IPS-18a (cell line): ENCODE measurements at regions not wholly inside any gene's neighbourhood (a gene's known extent, or its start where the extent isn't known, plus 50 kb on each side); places are given as distances from the start of the nearest gene placed in this dataset.

ENCODE experiments used
- H3K27ac ChIP-seq: one replicate; pipeline ENCODE4 v1.5.1; 2013; ENCODE audit warnings: low read length
- H3K27me3 ChIP-seq: one replicate; pipeline ENCODE4 v1.6.1; 2013; ENCODE audit warnings: mild to moderate bottlenecking, low read length; ENCODE audit not compliant: control insufficient read depth, insufficient read depth
- H3K36me3 ChIP-seq: one replicate; pipeline ENCODE4 v1.6.1; 2013; ENCODE audit warnings: low read depth, low read length; ENCODE audit not compliant: control insufficient read depth
- H3K4me1 ChIP-seq: one replicate; pipeline ENCODE4 v1.6.1; 2013; ENCODE audit warnings: low read depth, low read length; ENCODE audit not compliant: control insufficient read depth
- H3K4me3 ChIP-seq: one replicate; pipeline ENCODE4 v1.5.1; 2013; ENCODE audit warnings: low read length
- H3K9ac ChIP-seq: one replicate; pipeline ENCODE4 v1.6.1; 2013; ENCODE audit warnings: mild to moderate bottlenecking, low read length, moderate library complexity
- H3K9me3 ChIP-seq: one replicate; pipeline ENCODE4 v1.6.1; 2013; ENCODE audit warnings: low read depth, low read length; ENCODE audit not compliant: control insufficient read depth

DNA sequence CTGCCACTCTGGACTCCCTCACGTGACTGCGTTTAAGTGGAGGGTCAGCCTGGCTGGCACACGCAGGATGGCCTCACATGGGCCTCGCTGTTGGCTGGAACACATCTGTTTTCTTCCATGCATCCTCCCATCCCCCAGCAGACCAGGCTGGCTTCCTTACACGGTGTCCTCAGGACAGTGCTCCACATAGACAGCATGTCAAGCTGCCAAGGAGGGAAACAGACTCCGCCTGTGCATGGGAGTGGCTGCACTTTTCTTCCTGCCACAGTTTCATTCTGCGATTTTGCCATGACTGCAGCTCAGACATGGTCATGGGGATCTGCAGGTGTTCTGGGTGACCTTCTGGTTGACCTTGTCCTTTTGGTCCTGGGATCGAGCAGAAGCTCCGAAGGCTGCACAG lies 344.2 kb downstream of the SHANK2 start:
- H3K9me3 ChIP-seq, result no peaks in the 10 kb centered on the region
- no peaks in the 10 kb centered on the region for H3K27me3 ChIP-seq
- H3K4me3 ChIP-seq, result no peak overlapping the region
- H3K9ac ChIP-seq, result no peak overlapping the region
- no peaks in the 10 kb centered on the region for H3K36me3 ChIP-seq
- H3K27ac ChIP-seq, result no peak overlapping the region
- peaks cover under 1% of the 10 kb centered on the region for H3K4me1 ChIP-seq

DNA sequence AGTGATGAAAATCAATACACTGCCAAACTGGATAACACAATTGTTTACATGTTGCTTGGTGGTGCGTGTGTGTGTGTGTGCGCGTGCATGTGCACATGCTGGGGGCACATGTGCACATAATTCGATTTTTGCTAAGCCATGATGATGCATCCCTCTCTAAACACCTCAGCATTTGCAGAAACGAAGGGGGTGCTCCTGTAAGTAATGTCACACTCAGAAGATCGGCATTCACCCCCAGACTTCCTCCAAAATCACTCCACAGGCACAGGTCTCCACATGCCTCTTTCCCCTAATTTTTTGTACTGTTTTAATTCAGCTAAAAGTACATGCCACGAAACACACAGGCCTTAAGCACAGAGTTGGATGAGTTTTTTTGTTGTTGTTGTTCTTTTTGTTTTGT lies 341.5 kb downstream of the SHANK2 start:
- Histone ChIP-seq H3K4me3 (no peak overlapping the region), H3K36me3 (no peaks in the 10 kb centered on the region), H3K4me1 (peaks cover 8% of the 10 kb centered on the region), H3K9ac (no peak overlapping the region), H3K27me3 (no peaks in the 10 kb centered on the region), H3K27ac (no peak overlapping the region), H3K9me3 (no peaks in the 10 kb centered on the region)

DNA sequence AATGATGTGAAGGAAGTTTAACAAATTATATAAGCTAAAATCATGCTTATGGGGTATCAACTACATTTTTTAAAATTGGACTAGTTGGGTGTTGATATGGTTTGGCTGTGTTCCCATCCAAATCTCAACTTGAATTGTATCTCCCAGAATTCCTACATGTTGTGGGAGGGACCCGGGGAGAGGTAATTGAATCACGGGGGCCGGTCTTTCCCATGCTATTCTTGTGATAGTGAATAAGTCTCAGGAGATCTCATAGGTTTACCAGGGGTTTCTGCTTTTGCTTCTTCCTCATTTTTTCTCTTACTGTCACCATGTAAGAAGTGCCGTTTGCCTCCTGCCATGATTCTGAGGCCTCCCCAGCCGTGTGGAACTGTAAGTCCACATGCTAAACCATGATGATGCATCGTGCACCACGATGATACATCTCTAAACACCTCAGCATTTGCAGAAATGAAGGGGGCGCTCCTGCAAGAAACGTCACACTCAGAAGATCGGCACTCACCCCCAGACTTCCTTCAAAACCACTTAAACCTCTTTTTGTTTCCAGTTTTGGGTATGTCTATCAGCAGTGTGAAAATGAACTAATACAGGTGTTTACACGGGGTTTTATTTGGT lies 340.0 kb downstream of the SHANK2 start:
- H3K9ac ChIP-seq, result no peak overlapping the region
- no peak overlapping the region for H3K27ac ChIP-seq
- H3K36me3 ChIP-seq, result no peaks in the 10 kb centered on the region
- peaks cover 8% of the 10 kb centered on the region for H3K4me1 ChIP-seq
- H3K27me3 ChIP-seq, result no peaks in the 10 kb centered on the region
- no peaks in the 10 kb centered on the region for H3K9me3 ChIP-seq
- no peak overlapping the region for H3K4me3 ChIP-seq

DNA sequence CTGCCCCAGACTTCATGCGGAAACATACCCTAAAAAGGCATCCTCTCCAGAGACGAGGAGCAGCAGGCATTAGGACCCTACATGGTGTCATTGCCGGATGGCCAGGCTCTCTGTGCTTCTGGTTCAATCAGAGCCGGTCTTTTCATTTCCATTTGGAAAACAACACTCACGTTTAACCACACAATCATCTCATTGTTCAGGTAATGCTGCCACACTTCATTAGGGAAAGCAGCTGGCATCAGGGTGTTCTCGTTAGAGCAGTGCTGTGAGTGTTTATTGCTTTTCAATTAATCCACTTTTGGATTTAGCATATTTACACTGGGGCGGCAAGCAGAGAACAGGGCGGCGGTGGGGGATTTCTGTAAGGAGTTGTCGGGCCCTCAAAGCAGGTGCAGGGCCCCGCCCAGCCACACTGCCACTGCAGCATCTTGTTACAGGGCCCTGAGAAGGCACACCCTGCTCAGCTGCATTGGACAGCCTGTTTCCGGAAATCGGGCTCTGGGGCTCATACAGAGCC lies 338.6 kb downstream of the SHANK2 start:
- H3K9ac ChIP-seq, result no peak overlapping the region
- H3K4me3 ChIP-seq, result peak overlapping the region; percentile 41
- peaks cover 8% of the 10 kb centered on the region for H3K4me1 ChIP-seq
- no peaks in the 10 kb centered on the region for H3K36me3 ChIP-seq
- H3K27me3 ChIP-seq, result no peaks in the 10 kb centered on the region
- no peak overlapping the region for H3K27ac ChIP-seq
- no peaks in the 10 kb centered on the region for H3K9me3 ChIP-seq

DNA sequence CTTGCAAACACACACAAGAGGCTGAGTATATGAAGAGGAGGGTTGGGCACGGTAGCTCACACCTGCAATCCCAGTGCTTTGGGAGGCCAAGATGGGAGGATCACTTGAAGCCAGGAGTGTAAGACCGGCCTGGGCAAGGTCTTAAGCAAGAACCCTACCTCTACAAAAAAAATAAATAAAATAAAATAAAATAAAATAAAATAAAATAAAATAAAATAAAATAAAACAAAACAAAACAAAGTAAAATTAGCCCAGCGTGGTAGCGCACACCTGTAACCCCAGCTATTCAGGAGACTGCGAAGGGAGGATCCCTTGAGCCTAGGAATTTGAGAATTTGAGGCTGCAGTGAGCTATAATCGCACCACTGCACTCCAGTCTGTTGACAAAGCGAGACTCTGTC lies 337.9 kb downstream of the SHANK2 start:
- no peaks in the 10 kb centered on the region for H3K9me3 ChIP-seq
- H3K4me3 ChIP-seq, result peak overlapping the region; percentile 41
- H3K36me3 ChIP-seq, result no peaks in the 10 kb centered on the region
- no peak overlapping the region for H3K27ac ChIP-seq
- no peaks in the 10 kb centered on the region for H3K27me3 ChIP-seq
- peaks cover 8% of the 10 kb centered on the region for H3K4me1 ChIP-seq
- H3K9ac ChIP-seq, result no peak overlapping the region

DNA sequence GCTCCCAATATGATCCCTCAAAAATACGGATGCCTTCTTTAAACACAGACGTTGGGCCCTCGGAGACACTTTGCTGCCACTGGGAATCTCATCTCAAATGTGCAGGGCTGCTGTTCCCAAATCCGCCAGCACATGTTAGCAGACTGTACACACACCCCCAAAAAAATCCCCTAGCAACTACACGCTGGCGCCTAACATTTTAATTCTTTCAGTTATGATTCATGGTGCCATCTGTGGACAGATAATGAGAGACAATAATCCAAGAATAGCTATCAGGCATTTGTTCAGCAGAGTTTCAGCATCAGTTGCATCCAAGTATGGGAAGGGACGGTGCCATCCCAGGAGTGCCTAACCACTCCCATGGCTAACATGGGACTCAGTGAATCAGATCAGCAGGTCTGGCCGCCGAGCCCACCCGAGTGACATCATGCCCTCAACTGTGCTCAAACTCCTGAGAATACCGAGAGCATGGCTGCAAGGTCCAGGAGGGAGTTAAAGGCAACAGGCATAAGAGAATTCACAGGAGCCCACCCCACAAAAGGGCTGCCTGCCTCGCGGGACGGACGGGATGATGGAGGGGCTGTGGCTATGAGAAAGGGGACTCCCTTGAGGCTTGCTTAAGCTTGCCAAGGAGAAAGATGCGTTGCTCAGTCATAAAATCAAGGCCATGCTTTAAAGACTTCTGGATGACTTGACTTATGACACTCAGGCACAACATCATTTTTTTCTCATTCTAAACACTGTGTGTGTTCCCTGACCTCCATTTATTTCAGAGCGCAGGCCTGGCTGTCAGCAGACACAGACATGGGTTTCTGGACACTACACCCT lies 337.0 kb downstream of the SHANK2 start:
- Histone ChIP-seq H3K4me1 (peaks cover 8% of the 10 kb centered on the region), H3K9me3 (no peaks in the 10 kb centered on the region), H3K27me3 (no peaks in the 10 kb centered on the region), H3K27ac (no peak overlapping the region), H3K4me3 (no peak overlapping the region), H3K36me3 (no peaks in the 10 kb centered on the region), H3K9ac (no peak overlapping the region)

DNA sequence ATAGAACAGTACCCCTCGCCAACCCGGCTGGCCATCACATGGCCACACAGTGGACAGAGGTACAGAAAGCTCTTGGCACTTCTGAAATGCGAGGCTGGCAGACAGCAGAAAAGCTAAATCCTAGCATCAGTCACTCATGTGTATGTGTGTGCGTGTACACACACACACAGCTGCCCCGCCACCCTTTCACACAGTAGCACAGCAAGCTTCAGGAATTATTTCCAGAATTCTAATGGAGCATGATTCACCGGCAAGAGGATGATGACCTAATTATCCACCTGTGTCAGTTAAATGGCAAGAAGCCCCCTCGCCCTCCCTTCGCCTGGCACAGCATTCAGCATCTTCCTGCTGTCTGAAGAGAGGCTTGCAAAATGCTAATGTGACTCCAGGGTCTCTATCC lies 336.0 kb downstream of the SHANK2 start:
- no peaks in the 10 kb centered on the region for H3K9me3 ChIP-seq
- no peak overlapping the region for H3K9ac ChIP-seq
- H3K36me3 ChIP-seq, result no peaks in the 10 kb centered on the region
- no peak overlapping the region for H3K4me3 ChIP-seq
- no peaks in the 10 kb centered on the region for H3K27me3 ChIP-seq
- peaks cover 8% of the 10 kb centered on the region for H3K4me1 ChIP-seq
- no peak overlapping the region for H3K27ac ChIP-seq

DNA sequence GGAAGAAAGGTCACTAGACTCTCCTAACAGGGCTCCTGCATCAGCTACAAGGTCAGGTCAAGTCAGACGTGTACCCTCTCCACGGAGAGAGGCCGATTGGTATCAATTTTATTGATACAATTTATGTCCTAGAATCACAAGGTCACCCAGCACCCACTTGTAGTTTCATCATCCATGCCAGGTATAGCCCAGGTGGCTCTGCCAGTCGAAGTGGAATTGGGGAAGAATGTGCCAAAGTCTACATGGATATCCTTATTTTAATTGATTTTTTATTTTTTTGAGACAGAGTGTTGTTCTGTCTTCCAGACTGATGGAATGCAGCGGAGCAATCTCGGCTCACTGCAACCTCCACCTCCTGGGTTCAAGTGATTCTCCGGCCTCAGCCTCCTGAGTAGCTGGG lies 334.1 kb downstream of the SHANK2 start:
- Histone ChIP-seq H3K27me3 (no peaks in the 10 kb centered on the region), H3K36me3 (no peaks in the 10 kb centered on the region), H3K4me3 (no peak overlapping the region), H3K9me3 (peaks cover 4% of the 10 kb centered on the region), H3K9ac (no peak overlapping the region), H3K27ac (no peak overlapping the region), H3K4me1 (peaks cover 7% of the 10 kb centered on the region)

DNA sequence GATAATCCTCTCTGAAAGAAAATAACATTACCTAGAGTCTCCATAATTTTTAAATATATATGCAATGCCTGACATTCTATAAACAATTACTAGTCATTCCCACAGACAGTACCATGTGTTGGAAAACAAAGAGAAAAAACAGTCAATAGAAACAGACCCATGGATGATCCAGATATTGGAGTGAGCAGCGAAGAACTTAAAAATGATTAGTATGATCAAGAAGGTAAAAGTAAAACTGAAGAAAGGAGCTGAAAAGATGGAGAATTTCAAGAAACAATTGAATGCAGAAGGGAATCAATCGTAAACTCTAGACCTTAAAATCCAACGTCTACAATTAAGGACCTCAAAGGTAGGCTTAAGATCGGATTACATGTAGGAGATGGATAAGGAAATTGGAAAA lies 330.6 kb downstream of the SHANK2 start:
- Histone ChIP-seq H3K4me3 (no peak overlapping the region), H3K27ac (no peak overlapping the region), H3K9me3 (peaks cover 4% of the 10 kb centered on the region), H3K9ac (no peak overlapping the region), H3K36me3 (no peaks in the 10 kb centered on the region), H3K4me1 (no peaks in the 10 kb centered on the region), H3K27me3 (no peaks in the 10 kb centered on the region)

DNA sequence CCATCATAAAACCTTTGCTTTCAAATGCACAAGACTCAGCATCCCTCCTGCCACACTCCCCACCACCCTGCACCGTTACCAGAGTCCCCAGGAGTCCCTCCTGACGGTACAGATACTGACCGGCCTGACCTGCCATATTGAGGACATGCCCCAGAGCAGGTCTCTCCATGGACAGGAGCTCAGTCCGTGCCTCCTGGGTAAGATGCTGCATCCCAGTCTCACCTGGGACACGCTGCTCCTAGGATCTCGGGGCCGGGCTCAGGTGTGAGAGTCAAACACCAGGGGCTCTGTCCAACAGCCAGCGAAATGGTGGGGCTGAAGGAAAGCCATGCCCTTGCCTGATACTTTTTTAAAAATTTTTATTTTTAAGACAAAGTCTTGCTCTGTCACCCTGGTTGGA lies 328.3 kb downstream of the SHANK2 start:
- H3K4me1 ChIP-seq, result peaks cover 16% of the 10 kb centered on the region
- H3K4me3 ChIP-seq, result no peak overlapping the region
- H3K27ac ChIP-seq, result no peak overlapping the region
- no peaks in the 10 kb centered on the region for H3K36me3 ChIP-seq
- H3K9me3 ChIP-seq, result peaks cover 4% of the 10 kb centered on the region
- H3K9ac ChIP-seq, result no peak overlapping the region
- no peaks in the 10 kb centered on the region for H3K27me3 ChIP-seq

DNA sequence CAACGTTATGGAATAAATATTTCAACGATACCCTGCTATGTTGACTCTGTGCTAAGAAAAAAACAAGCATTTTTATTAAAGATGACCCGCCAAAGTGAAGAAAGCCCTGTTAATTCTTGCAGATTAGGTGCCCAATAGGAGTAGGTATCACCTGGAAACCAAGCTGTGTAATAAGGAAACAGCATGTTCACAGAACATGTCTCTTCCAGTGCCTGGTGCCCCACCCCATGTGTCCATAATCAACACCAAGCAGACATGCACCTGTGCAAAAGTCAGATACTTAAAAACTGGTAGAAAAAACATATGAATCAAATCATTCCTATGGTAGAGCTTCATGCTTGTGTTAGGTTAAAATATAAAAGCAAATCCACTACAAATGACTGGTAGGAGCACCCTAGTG lies 327.1 kb downstream of the SHANK2 start:
- Histone ChIP-seq H3K36me3 (no peaks in the 10 kb centered on the region), H3K4me3 (no peak overlapping the region), H3K9ac (no peak overlapping the region), H3K27ac (no peak overlapping the region), H3K9me3 (peaks cover 4% of the 10 kb centered on the region), H3K4me1 (peaks cover 16% of the 10 kb centered on the region), H3K27me3 (no peaks in the 10 kb centered on the region)
